OCI-M1 (cell line): ENCODE measurements at regions not wholly inside any gene's neighbourhood (a gene's known extent, or its start where the extent isn't known, plus 50 kb on each side); places are given as distances from the start of the nearest gene placed in this dataset.

Experiments
- DNase-seq: peaks from one replicate; lab custom pipeline; 2025; lab: John Stamatoyannopoulos, UW

GRCh38 chr14:54090274-54090673, 133.6 kb upstream of the BMP4 start:
- DNase-seq, result no peak

GRCh38 chr14:54094765-54095164, 138.1 kb upstream of the BMP4 start:
- DNase-seq, result peak; percentile 6

- peak; percentile 1 for DNase-seq
These were observed 141.9 kb upstream of the BMP4 start for GRCh38 chr14:54098536-54098935.

- DNase-seq, result no peak
These were observed 145.4 kb upstream of the BMP4 start for GRCh38 chr14:54102051-54102456.

- no peak for DNase-seq
These were observed 145.9 kb upstream of the BMP4 start for GRCh38 chr14:54102530-54102929.

GRCh38 chr14:54104601-54105145, 148.0 kb upstream of the BMP4 start:
- DNase-seq, result no peak

GRCh38 chr14:54105406-54105805, 148.8 kb upstream of the BMP4 start:
- no peak for DNase-seq

- no peak for DNase-seq
These were observed 149.3 kb upstream of the BMP4 start for GRCh38 chr14:54105898-54106297.

- no peak for DNase-seq
These were observed 150.2 kb upstream of the BMP4 start for GRCh38 chr14:54106661-54107377.

- peak; percentile 11 for DNase-seq
These were observed 152.2 kb upstream of the BMP4 start for GRCh38 chr14:54108481-54109471.

GRCh38 chr14:54109521-54110120, 153.0 kb upstream of the BMP4 start:
- no peak for DNase-seq

GRCh38 chr14:54114941-54115340, 158.3 kb upstream of the BMP4 start:
- no peak for DNase-seq

GRCh38 chr14:54116198-54116885, 159.7 kb upstream of the BMP4 start:
- DNase-seq, result no peak

GRCh38 chr14:54116972-54117371, 160.3 kb upstream of the BMP4 start:
- DNase-seq, result no peak

- no peak for DNase-seq
These were observed 160.8 kb upstream of the BMP4 start for GRCh38 chr14:54117396-54117795.

GRCh38 chr14:54117924-54118323, 161.3 kb upstream of the BMP4 start:
- DNase-seq, result no peak

GRCh38 chr14:54120260-54120659, 163.6 kb upstream of the BMP4 start:
- DNase-seq, result no peak

- no peak for DNase-seq
These were observed 164.9 kb upstream of the BMP4 start for GRCh38 chr14:54121466-54122027.

- DNase-seq, result no peak
These were observed 167.2 kb upstream of the BMP4 start for GRCh38 chr14:54123841-54124240.

- no peak for DNase-seq
These were observed 168.5 kb upstream of the BMP4 start for GRCh38 chr14:54125109-54125508.

GRCh38 chr14:54126947-54127346, 170.3 kb upstream of the BMP4 start:
- no peak for DNase-seq
